GM12865 (cell line): ENCODE measurements at regions not wholly inside any gene's neighbourhood (a gene's known extent, or its start where the extent isn't known, plus 50 kb on each side); places are given as distances from the start of the nearest gene placed in this dataset.

Experiments used
- DNase-seq: peaks from one replicate; pipeline ENCODE4 v3.0.0; 2010; ENCODE audit warnings: low read depth
- H3K4me3 ChIP-seq: 2 replicates; pipeline ENCODE4 v1.5.1; 2011; ENCODE audit warnings: mild to moderate bottlenecking, low read depth, low read length, control low read depth
- TF ChIP-seq, protein P1 (sequence below): IDR thresholded peaks from 2 replicates; pipeline ENCODE4 v1.5.1; 2011; ENCODE audit warnings: low read length, control low read depth, low read depth, inconsistent platforms; ENCODE audit not compliant: insufficient read depth; ENCODE audit errors: missing control alignments

DNA sequence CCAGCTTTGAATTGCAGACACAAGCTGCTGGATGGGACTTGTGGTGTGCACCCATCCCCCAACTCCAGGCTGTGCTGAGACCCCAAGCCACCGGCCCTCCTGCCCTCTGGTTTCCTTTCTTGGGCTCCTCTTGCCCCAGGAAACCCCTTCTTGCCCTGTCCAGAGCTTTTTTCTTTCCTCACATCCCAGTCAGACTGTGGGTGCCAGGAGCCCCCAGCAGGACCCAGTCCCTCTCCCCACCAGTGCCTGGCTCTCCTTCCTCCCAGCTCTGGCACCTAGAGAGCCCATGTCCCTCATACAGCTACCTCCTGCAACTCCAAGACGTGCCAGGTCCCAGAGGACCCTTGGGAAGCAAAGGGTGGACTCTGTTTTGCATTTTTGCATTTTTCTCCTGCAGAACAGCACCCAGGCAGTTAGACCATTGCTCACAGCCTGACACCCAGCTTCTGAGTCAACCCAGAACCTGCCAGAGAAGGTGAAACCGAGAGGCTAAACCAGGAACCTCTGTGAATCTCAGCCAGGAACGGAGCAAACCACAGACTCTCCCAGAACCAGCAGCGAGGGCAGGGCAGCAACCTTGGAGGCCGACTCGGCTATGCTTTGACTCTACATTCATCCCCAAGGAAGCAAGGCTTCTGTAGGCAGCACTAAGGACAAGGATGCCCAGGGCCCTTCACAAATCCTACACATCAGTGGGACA, 221.1 kb downstream of the ANAPC1 start:
- DNase-seq, result peak; percentile 73
- H3K4me3 ChIP-seq, result no peak overlapping the region
- TF ChIP-seq, protein P1, sequence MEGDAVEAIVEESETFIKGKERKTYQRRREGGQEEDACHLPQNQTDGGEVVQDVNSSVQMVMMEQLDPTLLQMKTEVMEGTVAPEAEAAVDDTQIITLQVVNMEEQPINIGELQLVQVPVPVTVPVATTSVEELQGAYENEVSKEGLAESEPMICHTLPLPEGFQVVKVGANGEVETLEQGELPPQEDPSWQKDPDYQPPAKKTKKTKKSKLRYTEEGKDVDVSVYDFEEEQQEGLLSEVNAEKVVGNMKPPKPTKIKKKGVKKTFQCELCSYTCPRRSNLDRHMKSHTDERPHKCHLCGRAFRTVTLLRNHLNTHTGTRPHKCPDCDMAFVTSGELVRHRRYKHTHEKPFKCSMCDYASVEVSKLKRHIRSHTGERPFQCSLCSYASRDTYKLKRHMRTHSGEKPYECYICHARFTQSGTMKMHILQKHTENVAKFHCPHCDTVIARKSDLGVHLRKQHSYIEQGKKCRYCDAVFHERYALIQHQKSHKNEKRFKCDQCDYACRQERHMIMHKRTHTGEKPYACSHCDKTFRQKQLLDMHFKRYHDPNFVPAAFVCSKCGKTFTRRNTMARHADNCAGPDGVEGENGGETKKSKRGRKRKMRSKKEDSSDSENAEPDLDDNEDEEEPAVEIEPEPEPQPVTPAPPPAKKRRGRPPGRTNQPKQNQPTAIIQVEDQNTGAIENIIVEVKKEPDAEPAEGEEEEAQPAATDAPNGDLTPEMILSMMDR, result no peak

- TF ChIP-seq, protein P1, result no peak
- H3K4me3 ChIP-seq, result no peak overlapping the region
- DNase-seq, result no peak
Observed at GRCh38 chr2:111663471-111664274, 220.3 kb downstream of the ANAPC1 start.

DNA sequence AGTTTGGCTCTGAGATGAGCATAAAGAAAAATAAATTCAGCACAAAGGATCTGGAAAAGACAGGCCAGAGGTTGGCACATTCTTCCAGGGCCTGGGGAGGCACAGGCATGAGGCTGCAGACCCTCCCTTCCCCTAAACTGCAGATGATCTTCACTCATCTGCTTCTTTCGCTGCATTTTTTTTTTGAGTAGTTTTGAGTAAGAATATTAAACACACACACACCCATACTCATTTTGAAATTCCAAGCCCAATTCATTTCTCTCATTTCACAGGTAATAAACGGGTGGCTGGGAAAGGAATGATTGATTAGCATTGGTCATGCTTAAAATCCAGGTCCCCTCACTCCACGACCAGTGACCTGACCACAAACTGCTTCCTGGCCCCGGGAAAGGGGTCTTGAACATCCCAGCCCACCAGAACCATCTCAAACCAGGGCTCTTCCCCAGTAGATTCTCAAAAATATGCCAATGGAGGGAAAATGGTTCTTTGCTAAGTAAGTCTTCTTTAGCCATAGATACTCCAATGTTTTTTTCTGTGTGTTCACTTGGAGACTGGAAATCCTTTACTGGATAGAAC, 219.6 kb downstream of the ANAPC1 start:
- DNase-seq, result no peak
- TF ChIP-seq, protein P1, result no peak
- H3K4me3 ChIP-seq, result no peak overlapping the region

DNA sequence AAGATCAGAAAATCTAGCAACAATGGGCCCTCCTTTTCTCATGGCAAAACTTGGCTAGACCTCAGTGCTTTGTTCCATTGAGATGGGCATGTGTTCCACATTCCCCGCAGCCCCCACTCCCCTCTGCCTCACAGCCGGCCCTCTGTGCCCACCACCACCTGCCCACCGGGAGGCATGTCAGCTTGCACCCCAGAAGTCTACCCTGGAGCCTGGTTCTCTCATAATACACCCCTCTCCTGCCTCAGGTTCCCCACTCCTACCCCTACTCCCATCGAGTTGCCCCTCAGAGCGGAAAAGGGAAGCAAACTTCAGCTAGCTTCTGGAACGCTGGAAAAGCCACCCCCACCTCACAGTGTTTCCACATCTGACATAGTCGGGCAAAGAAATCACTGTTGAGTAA, 219.0 kb downstream of the ANAPC1 start:
- TF ChIP-seq, protein P1, result no peak
- DNase-seq, result no peak
- no peak overlapping the region for H3K4me3 ChIP-seq

- TF ChIP-seq, protein P1, result no peak
- DNase-seq, result no peak
- no peak overlapping the region for H3K4me3 ChIP-seq
Observed at GRCh38 chr2:111665551-111666116, 218.4 kb downstream of the ANAPC1 start.

GRCh38 chr2:111666160-111666559, 217.8 kb downstream of the ANAPC1 start:
- TF ChIP-seq, protein P1, result no peak
- no peak for DNase-seq
- no peak overlapping the region for H3K4me3 ChIP-seq
